AG04450 (cell line): ENCODE measurements at regions not wholly inside any gene's neighbourhood (a gene's known extent, or its start where the extent isn't known, plus 50 kb on each side); places are given as distances from the start of the nearest gene placed in this dataset.
"Not testable (repeated sequence)": the region's sequence is repeated elsewhere in the genome, so short reads cannot be mapped to it uniquely, and the experiment has no call there.

Experiments used
- CTCF ChIA-PET: fragments of 300-600, 350-600 bp; formaldehyde crosslinking; extraction: SDS; loops from one replicate; lab custom pipeline; 2022; ENCODE audit warnings: antibody characterized with exemption, inconsistent platforms; lab: Charles Lee
- POLR2A ChIA-PET: fragments of 350-600 bp; formaldehyde crosslinking; extraction: SDS; loops from one replicate; lab custom pipeline; 2021; ENCODE audit warnings: antibody characterized with exemption, inconsistent platforms; lab: Yijun Ruan, JAX
- DNase-seq: peaks from one replicate; pipeline ENCODE4 v3.0.0-alpha.2; 2011; ENCODE audit warnings: low read depth, low spot score
- H3K27ac ChIP-seq: one replicate; pipeline ENCODE4 v1.5.1; 2012; ENCODE audit warnings: low read depth, low read length, control low read depth
- H3K27me3 ChIP-seq: one replicate; pipeline ENCODE4 v1.6.0; 2012; ENCODE audit warnings: low read length; ENCODE audit not compliant: control insufficient read depth, insufficient read depth
- H3K4me3 ChIP-seq: 2 replicates; pipeline ENCODE4 v1.5.1; 2011; ENCODE audit warnings: mild to moderate bottlenecking, low read depth, low read length, control low read depth
- H3K9me3 ChIP-seq: 2 replicates; pipeline ENCODE4 v1.5.1; 2012; ENCODE audit warnings: low read length; ENCODE audit not compliant: control insufficient read depth, insufficient read depth
- TF ChIP-seq, protein P1 (sequence below): IDR thresholded peaks from 2 replicates; pipeline ENCODE4 v1.5.1; 2011; ENCODE audit warnings: low read depth, low read length, control low read depth, inconsistent platforms

DNA sequence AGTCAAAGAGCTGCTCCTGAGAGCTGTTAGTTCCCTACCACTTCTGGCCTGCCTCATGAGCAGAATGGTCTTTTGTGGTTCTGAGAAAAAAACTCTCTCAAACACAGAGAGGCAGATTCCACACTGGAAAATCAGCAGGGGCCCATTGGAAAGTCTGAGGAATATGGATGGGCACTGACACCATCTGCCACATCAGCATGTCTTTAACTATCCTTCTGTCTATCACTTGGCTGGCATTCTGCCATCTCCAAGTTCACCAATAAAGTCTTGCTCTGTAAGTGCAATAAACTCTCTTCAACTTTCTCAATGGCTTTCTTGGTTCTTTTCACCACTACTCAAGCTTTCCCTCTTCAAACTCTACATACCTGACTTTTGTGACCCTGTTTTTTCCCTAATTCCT, 101.3 kb upstream of the GALNT15 start:
- ChIA-PET CTCF (interaction anchor here (1.2 kb wide), 1 partner anchor 13 kb away, joined by 3 read pairs; no protein-coding TSS in a partner anchor), POLR2A (no interaction called here)
- H3K4me3 ChIP-seq: no peak overlapping the region
- H3K27me3 ChIP-seq: no peaks in the 10 kb centered on the region
- H3K27ac ChIP-seq: no peak overlapping the region
- no peak for DNase-seq
- peaks cover 4% of the 10 kb centered on the region; the same call in 1 of the 2 replicates for H3K9me3 ChIP-seq
- TF ChIP-seq, protein P1, sequence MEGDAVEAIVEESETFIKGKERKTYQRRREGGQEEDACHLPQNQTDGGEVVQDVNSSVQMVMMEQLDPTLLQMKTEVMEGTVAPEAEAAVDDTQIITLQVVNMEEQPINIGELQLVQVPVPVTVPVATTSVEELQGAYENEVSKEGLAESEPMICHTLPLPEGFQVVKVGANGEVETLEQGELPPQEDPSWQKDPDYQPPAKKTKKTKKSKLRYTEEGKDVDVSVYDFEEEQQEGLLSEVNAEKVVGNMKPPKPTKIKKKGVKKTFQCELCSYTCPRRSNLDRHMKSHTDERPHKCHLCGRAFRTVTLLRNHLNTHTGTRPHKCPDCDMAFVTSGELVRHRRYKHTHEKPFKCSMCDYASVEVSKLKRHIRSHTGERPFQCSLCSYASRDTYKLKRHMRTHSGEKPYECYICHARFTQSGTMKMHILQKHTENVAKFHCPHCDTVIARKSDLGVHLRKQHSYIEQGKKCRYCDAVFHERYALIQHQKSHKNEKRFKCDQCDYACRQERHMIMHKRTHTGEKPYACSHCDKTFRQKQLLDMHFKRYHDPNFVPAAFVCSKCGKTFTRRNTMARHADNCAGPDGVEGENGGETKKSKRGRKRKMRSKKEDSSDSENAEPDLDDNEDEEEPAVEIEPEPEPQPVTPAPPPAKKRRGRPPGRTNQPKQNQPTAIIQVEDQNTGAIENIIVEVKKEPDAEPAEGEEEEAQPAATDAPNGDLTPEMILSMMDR: no peak

DNA sequence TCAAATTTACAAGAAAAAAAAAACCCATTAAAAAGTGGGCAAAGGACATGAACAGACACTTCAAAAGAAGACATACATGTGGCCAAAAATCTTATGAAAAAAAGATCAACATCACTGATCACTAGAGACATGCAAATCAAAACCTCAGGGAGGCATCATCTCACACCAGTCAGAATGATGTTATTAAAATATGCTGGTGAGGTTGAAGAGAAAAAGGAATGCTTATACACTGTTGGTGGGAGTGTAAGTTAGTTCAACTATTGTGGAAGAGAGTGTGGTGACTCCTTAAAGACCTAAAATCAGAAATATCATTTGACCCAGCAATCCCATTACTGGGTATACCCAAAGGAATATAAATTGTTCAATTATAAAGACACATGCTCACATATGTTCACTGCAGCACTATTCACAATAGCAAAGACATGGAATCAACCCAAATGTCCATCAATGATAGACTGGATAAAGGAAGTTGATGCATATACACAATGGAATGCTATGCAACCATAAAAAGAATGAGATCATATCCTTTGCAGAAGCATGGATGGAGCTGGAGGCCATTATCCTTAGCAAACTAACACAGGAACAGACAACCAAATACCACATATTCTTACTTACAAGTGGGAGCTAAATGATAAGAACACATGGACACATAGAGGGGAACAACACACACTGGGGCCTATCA, 100.3 kb upstream of the GALNT15 start:
- CTCF ChIA-PET, H3K27me3 ChIP-seq, H3K9me3 ChIP-seq, DNase-seq, H3K4me3 ChIP-seq: not testable (repeated sequence)
- peak overlapping the region; percentile 11 for H3K27ac ChIP-seq
- POLR2A ChIA-PET: interaction anchor here (1.7 kb wide), 1 partner anchor 16 kb away, joined by 6 read pairs; no protein-coding TSS in a partner anchor

GRCh38 chr3:16075647-16076046, 98.8 kb upstream of the GALNT15 start:
- Histone ChIP-seq H3K27ac (no peak overlapping the region), H3K4me3 (no peak overlapping the region), H3K27me3 (no peaks in the 10 kb centered on the region), H3K9me3 (peaks cover 4% of the 10 kb centered on the region; the same call in 1 of the 2 replicates)
- no peak for DNase-seq
- POLR2A ChIA-PET: interaction anchor here (1.7 kb wide), 1 partner anchor 14 kb away, joined by 6 read pairs; no protein-coding TSS in a partner anchor
- TF ChIP-seq, protein P1: no peak
- CTCF ChIA-PET: no interaction called here

GRCh38 chr3:16076564-16076963, 97.9 kb upstream of the GALNT15 start:
- Histone ChIP-seq H3K9me3 (peaks cover 9% of the 10 kb centered on the region), H3K4me3 (no peak overlapping the region), H3K27me3 (no peaks in the 10 kb centered on the region), H3K27ac (no peak overlapping the region)
- TF ChIP-seq, protein P1: no peak
- DNase-seq: no peak
- ChIA-PET POLR2A (no interaction called here), CTCF (no interaction called here)

GRCh38 chr3:16077146-16077545, 97.3 kb upstream of the GALNT15 start:
- DNase-seq, H3K27me3 ChIP-seq, H3K4me3 ChIP-seq, H3K27ac ChIP-seq, CTCF ChIA-PET, POLR2A ChIA-PET: not testable (repeated sequence)
- peaks cover 11% of the 10 kb centered on the region for H3K9me3 ChIP-seq

DNA sequence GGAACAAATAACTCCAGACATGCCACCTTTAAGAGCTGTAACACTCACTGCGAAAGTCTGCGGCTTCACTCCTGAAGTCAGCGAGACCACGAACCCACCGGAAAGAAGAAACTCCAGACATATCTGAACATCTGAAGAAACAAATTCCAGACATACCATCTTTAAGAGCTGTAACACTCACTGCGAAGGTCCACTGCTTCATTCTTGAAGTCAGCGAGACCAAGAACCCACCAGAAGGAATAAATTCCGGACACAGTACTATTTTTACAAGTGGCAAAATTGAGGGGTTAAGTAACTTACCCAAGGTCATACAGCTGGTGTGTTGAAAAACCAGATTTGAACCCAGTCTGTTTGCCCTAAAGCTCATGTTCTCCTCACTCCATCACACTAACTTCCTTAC, 96.8 kb upstream of the GALNT15 start:
- POLR2A ChIA-PET, DNase-seq, H3K27ac ChIP-seq, H3K27me3 ChIP-seq, CTCF ChIA-PET, H3K4me3 ChIP-seq: not testable (repeated sequence)
- peaks cover 11% of the 10 kb centered on the region for H3K9me3 ChIP-seq
